ENCODE measurements at regions not wholly inside any gene's neighbourhood (a gene's known extent, or its start where the extent isn't known, plus 50 kb on each side); places are given as distances from the start of the nearest gene placed in this dataset.

DNA sequence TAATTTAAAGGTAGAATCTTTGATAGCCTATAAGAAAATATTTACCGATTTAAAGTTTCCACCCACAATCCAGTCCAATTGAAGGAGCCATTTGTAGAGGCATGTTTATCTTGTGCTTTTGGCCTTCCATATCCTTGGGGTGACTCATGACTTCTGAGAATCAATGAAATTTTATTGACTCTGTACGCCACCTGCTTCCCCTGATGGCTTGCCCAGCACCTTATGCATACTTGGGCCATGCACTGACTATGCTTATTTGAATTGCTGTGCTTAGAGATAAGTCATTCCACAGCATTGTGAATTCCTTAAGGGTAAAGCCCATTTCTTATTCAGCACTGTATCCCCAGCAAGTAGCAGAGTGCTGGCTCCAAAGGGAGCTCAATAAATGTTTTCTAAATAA is 954.8 kb upstream of the SEL1L start:
- TF ChIP-seq, protein P1, sequence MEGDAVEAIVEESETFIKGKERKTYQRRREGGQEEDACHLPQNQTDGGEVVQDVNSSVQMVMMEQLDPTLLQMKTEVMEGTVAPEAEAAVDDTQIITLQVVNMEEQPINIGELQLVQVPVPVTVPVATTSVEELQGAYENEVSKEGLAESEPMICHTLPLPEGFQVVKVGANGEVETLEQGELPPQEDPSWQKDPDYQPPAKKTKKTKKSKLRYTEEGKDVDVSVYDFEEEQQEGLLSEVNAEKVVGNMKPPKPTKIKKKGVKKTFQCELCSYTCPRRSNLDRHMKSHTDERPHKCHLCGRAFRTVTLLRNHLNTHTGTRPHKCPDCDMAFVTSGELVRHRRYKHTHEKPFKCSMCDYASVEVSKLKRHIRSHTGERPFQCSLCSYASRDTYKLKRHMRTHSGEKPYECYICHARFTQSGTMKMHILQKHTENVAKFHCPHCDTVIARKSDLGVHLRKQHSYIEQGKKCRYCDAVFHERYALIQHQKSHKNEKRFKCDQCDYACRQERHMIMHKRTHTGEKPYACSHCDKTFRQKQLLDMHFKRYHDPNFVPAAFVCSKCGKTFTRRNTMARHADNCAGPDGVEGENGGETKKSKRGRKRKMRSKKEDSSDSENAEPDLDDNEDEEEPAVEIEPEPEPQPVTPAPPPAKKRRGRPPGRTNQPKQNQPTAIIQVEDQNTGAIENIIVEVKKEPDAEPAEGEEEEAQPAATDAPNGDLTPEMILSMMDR (IDR thresholded peaks at IDR 0.05): no peak
- TF ChIP-seq POLR2A (IDR thresholded peaks at IDR 0.05): no peak

All from prostate gland (tissue), 2 donors.